ENCODE measurements at regions not wholly inside any gene's neighbourhood (a gene's known extent, or its start where the extent isn't known, plus 50 kb on each side); places are given as distances from the start of the nearest gene placed in this dataset.

DNA sequence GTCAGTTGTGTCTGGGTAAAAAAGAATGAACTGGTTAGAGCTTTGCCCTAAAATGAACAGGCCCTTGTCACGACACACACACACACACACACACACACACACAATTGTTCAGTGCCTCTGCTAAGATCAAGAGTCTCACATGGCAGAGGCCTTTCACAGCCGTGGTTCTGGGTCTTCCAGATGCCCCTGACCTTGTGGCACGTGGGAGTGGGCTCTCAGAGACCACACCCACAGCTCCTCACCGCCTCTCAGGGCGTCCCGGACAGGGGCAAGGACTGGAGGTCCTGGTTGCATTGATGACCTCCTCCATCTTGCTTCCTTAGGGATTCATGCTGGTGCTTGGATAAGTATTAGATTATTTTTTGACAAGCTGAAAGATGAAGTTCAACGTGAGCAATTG, 101.0 kb downstream of the HSPH1 start:
- FAIRE-seq (no peak), DNase-seq (ENCODE audit: low read depth, low spot score) (no peak), ATAC-seq (no peak)
- no TSS peak for BruUV-seq (replicated peaks)
- ChIA-PET CTCF (interaction anchor here (1.3 to 1.5 kb wide), 2 partner anchors 10 to 16 kb away, joined by 3 to 4 read pairs; no protein-coding TSS in a partner anchor), SMC1A (ENCODE audit: uncharacterized antibody, unreplicated experiment) (interaction anchor here (1.6 kb wide), 1 partner anchor 16 kb away, joined by 3 read pairs; no protein-coding TSS in a partner anchor), RAD21 (ENCODE audit: unreplicated experiment) (no interaction called here), POLR2A (no interaction called here)
- Histone ChIP-seq H3K4me2 (ENCODE audit: control insufficient read depth, insufficient read depth) (no peak overlapping the region), H3K9ac (ENCODE audit: control insufficient read depth, insufficient read depth, low read length) (no peak overlapping the region), H3K79me2 (ENCODE audit: control insufficient read depth, insufficient read depth, low read length) (no peaks in the 10 kb centered on the region), H3K4me1 (ENCODE audit: control insufficient read depth, insufficient read depth, low read length) (no peaks in the 10 kb centered on the region), H2AFZ (ENCODE audit: control insufficient read depth, low read depth, low read length) (no peak overlapping the region), H3K27me3 (replicated peaks in 1 of 2; ENCODE audit: control insufficient read depth in 2 of 2, insufficient read depth in 2 of 2, low read length in 1 of 2) (no peaks in the 10 kb centered on the region), H3K36me3 (ENCODE audit: control insufficient read depth in 2 of 2, insufficient read depth in 2 of 2, low read length in 1 of 2) (no peaks in the 10 kb centered on the region), H3K27ac (ENCODE audit: control insufficient read depth, insufficient read depth) (no peak overlapping the region), H3K4me3 (no peak overlapping the region), H3K9me3 (replicated peaks; ENCODE audit: control insufficient read depth, insufficient read depth, low read length) (peaks cover 3% of the 10 kb centered on the region; the same call in 1 of the 3 replicates), H4K20me1 (ENCODE audit: control insufficient read depth, insufficient read depth) (no peaks in the 10 kb centered on the region)
- intact Hi-C loops (cut with micrococcal nuclease; ENCODE audit: unreplicated experiment): no loop called here
- WGBS (ENCODE audit: insufficient coverage, insufficient replicate concordance, low lambda C conversion rate, missing lambda C conversion rate): 10% methylated on average over 6 of the region's 7 CpGs
- in situ Hi-C loops (cut with MboI): no loop called here
- TF ChIP-seq DPF2 (IDR thresholded peaks at IDR 0.05) (no peak), NR2F1 (conservative IDR thresholded peaks at IDR 0.05) (no peak), RBBP5 (conservative IDR thresholded peaks at IDR 0.05) (no peak), MEF2A (IDR thresholded peaks at IDR 0.05; ENCODE audit: insufficient read depth, low read depth, low read length) (no peak), SIN3A (IDR thresholded peaks at IDR 0.05; ENCODE audit: low read depth, low read length) (no peak), POU2F2 (IDR thresholded peaks at IDR 0.05; ENCODE audit: borderline replicate concordance, low read depth, low read length) (no peak), PAX8 (IDR thresholded peaks at IDR 0.05) (no peak)
- TF ChIP-seq, protein P1, sequence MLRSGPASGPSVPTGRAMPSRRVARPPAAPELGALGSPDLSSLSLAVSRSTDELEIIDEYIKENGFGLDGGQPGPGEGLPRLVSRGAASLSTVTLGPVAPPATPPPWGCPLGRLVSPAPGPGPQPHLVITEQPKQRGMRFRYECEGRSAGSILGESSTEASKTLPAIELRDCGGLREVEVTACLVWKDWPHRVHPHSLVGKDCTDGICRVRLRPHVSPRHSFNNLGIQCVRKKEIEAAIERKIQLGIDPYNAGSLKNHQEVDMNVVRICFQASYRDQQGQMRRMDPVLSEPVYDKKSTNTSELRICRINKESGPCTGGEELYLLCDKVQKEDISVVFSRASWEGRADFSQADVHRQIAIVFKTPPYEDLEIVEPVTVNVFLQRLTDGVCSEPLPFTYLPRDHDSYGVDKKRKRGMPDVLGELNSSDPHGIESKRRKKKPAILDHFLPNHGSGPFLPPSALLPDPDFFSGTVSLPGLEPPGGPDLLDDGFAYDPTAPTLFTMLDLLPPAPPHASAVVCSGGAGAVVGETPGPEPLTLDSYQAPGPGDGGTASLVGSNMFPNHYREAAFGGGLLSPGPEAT (IDR thresholded peaks at IDR 0.05; ENCODE audit: low read depth): no peak
- TF ChIP-seq, protein P2, sequence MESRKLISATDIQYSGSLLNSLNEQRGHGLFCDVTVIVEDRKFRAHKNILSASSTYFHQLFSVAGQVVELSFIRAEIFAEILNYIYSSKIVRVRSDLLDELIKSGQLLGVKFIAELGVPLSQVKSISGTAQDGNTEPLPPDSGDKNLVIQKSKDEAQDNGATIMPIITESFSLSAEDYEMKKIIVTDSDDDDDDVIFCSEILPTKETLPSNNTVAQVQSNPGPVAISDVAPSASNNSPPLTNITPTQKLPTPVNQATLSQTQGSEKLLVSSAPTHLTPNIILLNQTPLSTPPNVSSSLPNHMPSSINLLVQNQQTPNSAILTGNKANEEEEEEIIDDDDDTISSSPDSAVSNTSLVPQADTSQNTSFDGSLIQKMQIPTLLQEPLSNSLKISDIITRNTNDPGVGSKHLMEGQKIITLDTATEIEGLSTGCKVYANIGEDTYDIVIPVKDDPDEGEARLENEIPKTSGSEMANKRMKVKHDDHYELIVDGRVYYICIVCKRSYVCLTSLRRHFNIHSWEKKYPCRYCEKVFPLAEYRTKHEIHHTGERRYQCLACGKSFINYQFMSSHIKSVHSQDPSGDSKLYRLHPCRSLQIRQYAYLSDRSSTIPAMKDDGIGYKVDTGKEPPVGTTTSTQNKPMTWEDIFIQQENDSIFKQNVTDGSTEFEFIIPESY (IDR thresholded peaks at IDR 0.05): no peak
- TF ChIP-seq, protein P3, sequence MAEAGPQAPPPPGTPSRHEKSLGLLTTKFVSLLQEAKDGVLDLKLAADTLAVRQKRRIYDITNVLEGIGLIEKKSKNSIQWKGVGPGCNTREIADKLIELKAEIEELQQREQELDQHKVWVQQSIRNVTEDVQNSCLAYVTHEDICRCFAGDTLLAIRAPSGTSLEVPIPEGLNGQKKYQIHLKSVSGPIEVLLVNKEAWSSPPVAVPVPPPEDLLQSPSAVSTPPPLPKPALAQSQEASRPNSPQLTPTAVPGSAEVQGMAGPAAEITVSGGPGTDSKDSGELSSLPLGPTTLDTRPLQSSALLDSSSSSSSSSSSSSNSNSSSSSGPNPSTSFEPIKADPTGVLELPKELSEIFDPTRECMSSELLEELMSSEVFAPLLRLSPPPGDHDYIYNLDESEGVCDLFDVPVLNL (IDR thresholded peaks at IDR 0.05; ENCODE audit: low read depth, low read length): no peak
- TF ChIP-seq, protein P4, sequence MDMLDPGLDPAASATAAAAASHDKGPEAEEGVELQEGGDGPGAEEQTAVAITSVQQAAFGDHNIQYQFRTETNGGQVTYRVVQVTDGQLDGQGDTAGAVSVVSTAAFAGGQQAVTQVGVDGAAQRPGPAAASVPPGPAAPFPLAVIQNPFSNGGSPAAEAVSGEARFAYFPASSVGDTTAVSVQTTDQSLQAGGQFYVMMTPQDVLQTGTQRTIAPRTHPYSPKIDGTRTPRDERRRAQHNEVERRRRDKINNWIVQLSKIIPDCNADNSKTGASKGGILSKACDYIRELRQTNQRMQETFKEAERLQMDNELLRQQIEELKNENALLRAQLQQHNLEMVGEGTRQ (IDR thresholded peaks at IDR 0.05; ENCODE audit: borderline replicate concordance, low read depth, low read length): no peak

All from GM12878 (cell line).